ENCODE measurements at regions not wholly inside any gene's neighbourhood (a gene's known extent, or its start where the extent isn't known, plus 50 kb on each side); places are given as distances from the start of the nearest gene placed in this dataset.

- no peak for DNase-seq (ENCODE audit: extremely low spot score, unreplicated experiment)
- Mint-ChIP-seq H3K9me3 (ENCODE audit: unreplicated experiment) (no peaks in the 10 kb centered on the region), H3K4me1 (ENCODE audit: unreplicated experiment) (peaks cover 38% of the 10 kb centered on the region), H3K36me3 (ENCODE audit: unreplicated experiment) (no peaks in the 10 kb centered on the region), H3K4me3 (ENCODE audit: unreplicated experiment) (no peak overlapping the region), H3K27me3 (ENCODE audit: unreplicated experiment) (peaks cover 17% of the 10 kb centered on the region), H3K27ac (ENCODE audit: unreplicated experiment) (peak overlapping the region; percentile 43)
- TF ChIP-seq, protein P1, sequence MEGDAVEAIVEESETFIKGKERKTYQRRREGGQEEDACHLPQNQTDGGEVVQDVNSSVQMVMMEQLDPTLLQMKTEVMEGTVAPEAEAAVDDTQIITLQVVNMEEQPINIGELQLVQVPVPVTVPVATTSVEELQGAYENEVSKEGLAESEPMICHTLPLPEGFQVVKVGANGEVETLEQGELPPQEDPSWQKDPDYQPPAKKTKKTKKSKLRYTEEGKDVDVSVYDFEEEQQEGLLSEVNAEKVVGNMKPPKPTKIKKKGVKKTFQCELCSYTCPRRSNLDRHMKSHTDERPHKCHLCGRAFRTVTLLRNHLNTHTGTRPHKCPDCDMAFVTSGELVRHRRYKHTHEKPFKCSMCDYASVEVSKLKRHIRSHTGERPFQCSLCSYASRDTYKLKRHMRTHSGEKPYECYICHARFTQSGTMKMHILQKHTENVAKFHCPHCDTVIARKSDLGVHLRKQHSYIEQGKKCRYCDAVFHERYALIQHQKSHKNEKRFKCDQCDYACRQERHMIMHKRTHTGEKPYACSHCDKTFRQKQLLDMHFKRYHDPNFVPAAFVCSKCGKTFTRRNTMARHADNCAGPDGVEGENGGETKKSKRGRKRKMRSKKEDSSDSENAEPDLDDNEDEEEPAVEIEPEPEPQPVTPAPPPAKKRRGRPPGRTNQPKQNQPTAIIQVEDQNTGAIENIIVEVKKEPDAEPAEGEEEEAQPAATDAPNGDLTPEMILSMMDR (IDR thresholded peaks at IDR 0.05) = no peak
These were observed 68.7 kb downstream of the MEPE start for GRCh38 chr4:87901422-87901992.

DNA sequence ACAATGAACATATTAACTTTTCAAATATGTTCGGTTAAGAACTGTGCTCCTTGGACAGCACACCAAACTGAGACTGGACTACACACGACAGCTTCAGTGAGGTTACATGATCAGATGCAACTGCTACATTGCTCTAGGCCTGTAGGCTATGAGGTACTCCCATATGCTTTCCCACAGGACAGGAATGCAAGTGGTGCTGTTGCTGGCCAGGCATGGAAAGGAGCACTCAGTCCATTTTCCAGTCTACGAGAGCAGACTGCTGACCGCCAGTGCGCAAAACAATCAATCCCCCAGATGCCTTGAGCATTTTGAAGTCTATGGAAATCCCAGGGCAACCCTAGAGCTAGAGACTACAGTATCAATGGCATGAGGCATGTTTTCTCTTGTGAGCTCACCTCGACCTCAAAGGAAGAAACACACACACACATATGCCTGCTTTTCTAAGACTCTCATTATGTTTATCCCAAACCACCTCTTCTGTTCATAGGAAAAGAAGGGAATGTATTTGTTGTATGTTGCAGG is 70.8 kb upstream of the SPP1 start:
- peaks cover 25% of the 10 kb centered on the region for H3K4me1 Mint-ChIP-seq (ENCODE audit: unreplicated experiment)
- H3K36me3 Mint-ChIP-seq (ENCODE audit: unreplicated experiment) = no peaks in the 10 kb centered on the region
- no peak overlapping the region for H3K27ac Mint-ChIP-seq (ENCODE audit: unreplicated experiment)
- H3K27me3 Mint-ChIP-seq (ENCODE audit: unreplicated experiment) = peaks cover 33% of the 10 kb centered on the region
- TF ChIP-seq, protein P1 (IDR thresholded peaks at IDR 0.05) = no peak
- H3K4me3 Mint-ChIP-seq (ENCODE audit: unreplicated experiment) = no peak overlapping the region
- DNase-seq (ENCODE audit: extremely low spot score, unreplicated experiment) = no peak
- H3K9me3 Mint-ChIP-seq (ENCODE audit: unreplicated experiment) = no peaks in the 10 kb centered on the region

DNA sequence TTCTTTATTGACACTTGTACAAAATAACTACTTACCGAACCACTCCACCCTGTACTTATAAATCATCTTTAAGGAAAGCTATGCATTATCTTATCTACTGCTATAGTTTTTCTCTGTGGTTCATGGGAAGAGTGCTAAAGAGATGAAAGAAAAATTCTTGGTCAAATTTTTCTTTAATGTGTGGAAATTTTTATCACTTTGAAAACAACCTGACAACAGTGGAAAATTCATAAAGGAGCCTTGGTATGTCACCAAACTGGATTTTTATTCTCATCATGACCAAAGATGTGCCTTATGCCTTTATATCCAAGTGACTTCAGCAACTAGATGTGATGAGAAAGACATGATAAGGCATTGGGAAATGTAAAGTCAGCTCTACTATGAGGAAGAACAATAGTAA is 67.2 kb upstream of the SPP1 start:
- no peak for DNase-seq (ENCODE audit: extremely low spot score, unreplicated experiment)
- TF ChIP-seq, protein P1 (IDR thresholded peaks at IDR 0.05) = no peak
- no peaks in the 10 kb centered on the region for H3K36me3 Mint-ChIP-seq (ENCODE audit: unreplicated experiment)
- H3K9me3 Mint-ChIP-seq (ENCODE audit: unreplicated experiment) = no peaks in the 10 kb centered on the region
- peaks cover 11% of the 10 kb centered on the region for H3K4me1 Mint-ChIP-seq (ENCODE audit: unreplicated experiment)
- no peak overlapping the region for H3K4me3 Mint-ChIP-seq (ENCODE audit: unreplicated experiment)
- peaks cover 33% of the 10 kb centered on the region for H3K27me3 Mint-ChIP-seq (ENCODE audit: unreplicated experiment)
- H3K27ac Mint-ChIP-seq (ENCODE audit: unreplicated experiment) = no peak overlapping the region

GRCh38 chr4:87910795-87911194 is 64.7 kb upstream of the SPP1 start:
- Mint-ChIP-seq H3K36me3 (ENCODE audit: unreplicated experiment) (no peaks in the 10 kb centered on the region), H3K9me3 (ENCODE audit: unreplicated experiment) (no peaks in the 10 kb centered on the region)

DNA sequence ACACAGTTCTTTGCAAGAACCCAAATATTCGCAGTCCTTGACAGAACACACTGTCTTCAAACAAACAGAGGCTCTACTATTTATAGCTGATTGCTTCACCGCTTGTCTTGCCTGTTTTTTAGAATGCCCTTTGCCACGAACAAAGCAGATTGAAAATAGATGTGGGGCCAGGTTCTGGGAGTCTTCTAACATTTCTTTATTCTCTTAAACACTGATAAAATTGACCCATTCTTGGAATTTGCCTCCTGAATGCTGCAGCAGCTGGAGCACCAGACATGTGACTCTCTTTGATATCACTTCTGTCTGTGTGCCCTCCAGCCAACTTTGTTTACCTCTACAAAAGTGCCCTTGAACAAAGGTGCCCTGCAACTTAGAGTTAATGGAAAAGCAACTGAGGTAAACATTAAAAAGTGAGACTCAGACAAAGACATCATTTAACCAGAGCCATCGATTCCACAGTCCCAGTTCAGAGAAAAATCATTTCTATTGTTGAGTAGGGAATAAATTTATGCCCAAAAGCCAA is 64.2 kb upstream of the SPP1 start:
- H3K9me3 Mint-ChIP-seq (ENCODE audit: unreplicated experiment) = no peaks in the 10 kb centered on the region
- no peak overlapping the region for H3K27ac Mint-ChIP-seq (ENCODE audit: unreplicated experiment)
- no peak for DNase-seq (ENCODE audit: extremely low spot score, unreplicated experiment)
- peaks cover 11% of the 10 kb centered on the region for H3K4me1 Mint-ChIP-seq (ENCODE audit: unreplicated experiment)
- no peak overlapping the region for H3K4me3 Mint-ChIP-seq (ENCODE audit: unreplicated experiment)
- TF ChIP-seq, protein P1 (IDR thresholded peaks at IDR 0.05) = no peak
- peaks cover 28% of the 10 kb centered on the region for H3K27me3 Mint-ChIP-seq (ENCODE audit: unreplicated experiment)
- H3K36me3 Mint-ChIP-seq (ENCODE audit: unreplicated experiment) = no peaks in the 10 kb centered on the region

More at GRCh38 chr4:87910795-87911194, 64.7 kb upstream of the SPP1 start:
- peaks cover 27% of the 10 kb centered on the region for H3K27me3 Mint-ChIP-seq (ENCODE audit: unreplicated experiment)
- H3K4me3 Mint-ChIP-seq (ENCODE audit: unreplicated experiment) = no peak overlapping the region
- TF ChIP-seq, protein P1 (IDR thresholded peaks at IDR 0.05) = no peak
- peaks cover 11% of the 10 kb centered on the region for H3K4me1 Mint-ChIP-seq (ENCODE audit: unreplicated experiment)
- no peak overlapping the region for H3K27ac Mint-ChIP-seq (ENCODE audit: unreplicated experiment)
- DNase-seq (ENCODE audit: extremely low spot score, unreplicated experiment) = no peak
